HUES64 (cell line): ENCODE measurements at regions not wholly inside any gene's neighbourhood (a gene's known extent, or its start where the extent isn't known, plus 50 kb on each side); places are given as distances from the start of the nearest gene placed in this dataset.
"Not testable (repeated sequence)": the region's sequence is repeated elsewhere in the genome, so short reads cannot be mapped to it uniquely, and the experiment has no call there.

Source experiments
- H3K27ac ChIP-seq: 2 replicates; pipeline ENCODE4 v1.7.0; 2013; ENCODE audit warnings: low read depth, low read length, inconsistent platforms
- H3K27me3 ChIP-seq: 2 replicates; pipeline ENCODE4 v1.6.1; 2013; ENCODE audit warnings: mild to moderate bottlenecking, low read length; ENCODE audit not compliant: insufficient read depth
- H3K36me3 ChIP-seq: 2 replicates; pipeline ENCODE4 v1.6.1; 2013; ENCODE audit warnings: mild to moderate bottlenecking, low read length; ENCODE audit not compliant: insufficient read depth
- H3K4me1 ChIP-seq: 2 replicates; pipeline ENCODE4 v1.6.1; 2013; ENCODE audit warnings: mild to moderate bottlenecking, low read length, moderate library complexity; ENCODE audit not compliant: insufficient read depth
- H3K4me3 ChIP-seq: 2 replicates; pipeline ENCODE4 v1.5.1; 2013; ENCODE audit warnings: mild to moderate bottlenecking, low read length, moderate library complexity
- H3K9ac ChIP-seq: 2 replicates; pipeline ENCODE4 v1.6.1; 2013; ENCODE audit warnings: mild to moderate bottlenecking, low read depth, low read length
- H3K9me3 ChIP-seq: 2 replicates; pipeline ENCODE4 v1.6.1; 2013; ENCODE audit warnings: low read depth, low read length; ENCODE audit not compliant: insufficient read depth
- WGBS: fragments of 150-250, 120-280 bp; methylation state at CpG from one replicate; pipeline ENCODE4 v1.1.7; 2013; ENCODE audit warnings: missing lambda C conversion rate; 5-methylcytosine and 5-hydroxymethylcytosine counted together

GRCh38 chr9:62915661-62916060, 1725.8 kb downstream of the SPATA31A7 start:
- not testable (repeated sequence) for H3K27ac ChIP-seq, H3K9me3 ChIP-seq, H3K4me1 ChIP-seq, H3K27me3 ChIP-seq, H3K4me3 ChIP-seq, H3K9ac ChIP-seq, H3K36me3 ChIP-seq
- WGBS: no CpG with 5 or more reads among the region's 32 CpGs

DNA sequence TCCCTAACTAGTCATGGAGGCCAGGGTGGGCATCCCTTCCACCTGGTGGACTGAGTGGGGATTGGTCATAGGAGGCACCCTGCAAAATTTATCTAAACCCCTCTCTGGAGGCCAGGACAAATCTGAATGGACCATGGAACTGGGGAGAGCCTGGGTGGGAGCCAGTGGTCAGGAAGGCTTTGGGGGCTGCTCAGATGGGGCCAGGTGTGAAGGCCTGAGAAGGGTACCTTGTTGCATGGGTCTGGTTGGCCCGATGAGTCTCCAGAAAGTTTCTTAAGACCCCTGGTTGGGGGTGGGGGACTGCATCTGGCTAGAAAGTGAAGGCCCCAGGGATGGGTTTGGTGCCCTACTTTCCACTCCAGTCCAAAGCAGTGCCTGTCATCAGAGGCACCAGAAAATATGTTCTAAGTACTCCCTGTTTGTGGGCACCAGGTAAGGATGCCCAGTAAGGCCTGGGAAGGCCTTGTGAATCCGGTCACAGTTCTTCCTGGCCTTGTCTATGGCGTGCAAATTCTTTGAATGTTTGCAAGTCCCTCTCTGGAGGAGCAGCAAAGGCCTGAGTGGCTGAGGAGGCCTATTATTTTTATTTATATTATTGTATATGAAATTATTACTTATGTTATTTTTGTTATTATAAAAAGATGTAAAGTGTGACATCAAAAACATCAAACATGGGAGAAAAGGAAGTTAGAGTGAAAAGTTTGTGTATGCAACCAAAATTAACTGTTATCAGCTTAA, 1729.0 kb downstream of the SPATA31A7 start:
- not testable (repeated sequence) for H3K4me1 ChIP-seq, H3K36me3 ChIP-seq, H3K27me3 ChIP-seq, H3K9ac ChIP-seq, H3K9me3 ChIP-seq, H3K4me3 ChIP-seq, H3K27ac ChIP-seq
- 88% methylated on average over 3 of the region's 3 CpGs for WGBS

GRCh38 chr9:62931484-62931883, 1741.6 kb downstream of the SPATA31A7 start:
- not testable (repeated sequence) for H3K4me1 ChIP-seq, H3K9ac ChIP-seq, H3K36me3 ChIP-seq, H3K9me3 ChIP-seq, H3K27me3 ChIP-seq, H3K4me3 ChIP-seq, H3K27ac ChIP-seq
- no CpG with 5 or more reads among the region's 4 CpGs for WGBS

DNA sequence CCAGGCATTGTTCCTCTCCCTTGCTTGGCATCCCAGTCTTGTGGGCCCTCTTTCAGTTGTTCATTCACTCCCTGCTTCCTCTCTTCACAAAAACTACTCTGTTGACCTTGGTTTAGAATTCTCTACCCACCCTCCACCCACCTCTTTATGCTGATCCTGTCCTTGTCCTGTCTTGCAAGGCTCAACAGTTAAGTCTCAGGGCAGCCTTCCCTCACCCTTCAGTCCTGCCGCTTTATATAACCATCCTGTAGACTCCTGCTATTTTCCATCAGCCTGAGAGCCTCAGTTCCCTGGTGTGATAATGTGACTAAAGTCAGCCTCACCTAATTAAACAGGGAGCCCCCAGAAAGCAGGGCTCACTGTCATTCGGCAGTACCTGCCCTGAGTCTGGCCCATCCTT, 1763.0 kb downstream of the SPATA31A7 start:
- WGBS: no CpG with 5 or more reads among the region's 2 CpGs
- H3K27me3 ChIP-seq, H3K27ac ChIP-seq, H3K9ac ChIP-seq, H3K9me3 ChIP-seq, H3K36me3 ChIP-seq, H3K4me1 ChIP-seq, H3K4me3 ChIP-seq: not testable (repeated sequence)
